Body of pancreas (tissue), 4 donors: ENCODE measurements at regions not wholly inside any gene's neighbourhood (a gene's known extent, or its start where the extent isn't known, plus 50 kb on each side); places are given as distances from the start of the nearest gene placed in this dataset.

ENCODE experiments used
- ATAC-seq: fragments of 150-250 bp; one replicate; pipeline ENCODE4 v1.9.1; 2016
- DNase-seq, 4 donors: peaks; one replicate each; pipeline ENCODE4 v3.0.0-alpha.2; 2019
- H3K27ac ChIP-seq, 4 donors: fragments of 200-600 bp; sonication (generic); 1 replicate in 3 of 4; 2 replicates in 1 of 4; pipeline versions ENCODE4 v1.5.1 to v1.6.1; 2016 to 2019; ENCODE audit warnings: mild to moderate bottlenecking in 1 of 4, mixed read lengths in 1 of 4, moderate library complexity in 1 of 4
- H3K27me3 ChIP-seq, 2 donors: fragments of 200-600 bp; sonication (generic); one replicate each; pipeline ENCODE4 v1.6.0; 2016; ENCODE audit warnings: mild to moderate bottlenecking in 1 of 2
- H3K36me3 ChIP-seq, 2 donors: fragments of 200-600 bp; sonication (generic); replicated peaks in 1 of 2; 2 replicates each; pipeline ENCODE4 v1.5.1; 2016; ENCODE audit warnings: low read depth in 2 of 2; ENCODE audit not compliant: insufficient read depth in 1 of 2
- H3K4me1 ChIP-seq: fragments of 200-600 bp; sonication (generic); one replicate; pipeline ENCODE4 v1.6.0; 2016
- H3K4me3 ChIP-seq, 2 donors: fragments of 200-600 bp; sonication (generic); 1 replicate in 1 of 2; 2 replicates in 1 of 2; pipeline ENCODE4 v1.5.1; 2016 to 2019
- H3K9me3 ChIP-seq, 3 donors: fragments of 200-600 bp; sonication (generic); 1 replicate in 2 of 3; 2 replicates in 1 of 3; pipeline ENCODE4 v1.5.1; 2016
- CTCF ChIP-seq, 7 experiments: fragments of 450-650 bp in 4 of 7; fragments of 200-600 bp in 3 of 7; sonication (generic) in 3 of 7; IDR thresholded peaks; one replicate each; pipeline ENCODE4 v1.5.1; 2016 to 2019; ENCODE audit warnings: antibody characterized with exemption in 7 of 7
- POLR2A ChIP-seq, 3 donors: fragments of 450-650 bp; IDR thresholded peaks; one replicate each; pipeline ENCODE4 v1.6.1; 2016; ENCODE audit warnings: antibody characterized with exemption in 3 of 3, mild to moderate bottlenecking in 2 of 3
- WGBS, 2 donors: methylation state at CpG; one replicate each; pipeline ENCODE4 v1.1.5; 2017; 5-methylcytosine and 5-hydroxymethylcytosine counted together
- intact Hi-C: fragments of 100-400 bp; cut with DNase I; formaldehyde crosslinking; loops from one replicate; pipeline ENCODE4 v1.15.1; 2023

- Histone ChIP-seq H3K27me3 (no peaks in the 10 kb centered on the region), H3K27ac (no peak overlapping the region), H3K36me3 (no peaks in the 10 kb centered on the region), H3K4me3 (no peak overlapping the region), H3K4me1 (no peaks in the 10 kb centered on the region), H3K9me3 (no peaks in the 10 kb centered on the region)
- ATAC-seq, result no peak
- 86 to 91% methylated on average over 5 of the region's 5 CpGs for WGBS, 2 donors
- intact Hi-C loops, result no loop called here
- TF ChIP-seq POLR2A (IDR thresholded peaks at IDR 0.05), result no peak
- no peak for TF ChIP-seq CTCF (IDR thresholded peaks at IDR 0.05)
- no peak for DNase-seq
Measured at GRCh38 chr20:10843146-10843711, 169.4 kb upstream of the JAG1 start.

GRCh38 chr20:10846766-10847165, 173.0 kb upstream of the JAG1 start:
- no peak for TF ChIP-seq POLR2A (IDR thresholded peaks at IDR 0.05)
- TF ChIP-seq CTCF (IDR thresholded peaks at IDR 0.05), result no peak
- no peak overlapping the region for H3K4me3 ChIP-seq
- no peak overlapping the region for H3K27ac ChIP-seq
- intact Hi-C loops, result no loop called here
- H3K9me3 ChIP-seq, result no peaks in the 10 kb centered on the region
- H3K27me3 ChIP-seq, result no peaks in the 10 kb centered on the region
- no peaks in the 10 kb centered on the region for H3K36me3 ChIP-seq
- DNase-seq (no peak), ATAC-seq (no peak)
- no peaks in the 10 kb centered on the region for H3K4me1 ChIP-seq

GRCh38 chr20:10848810-10849370, 175.1 kb upstream of the JAG1 start:
- Histone ChIP-seq H3K36me3 (no peaks in the 10 kb centered on the region), H3K4me3 (no peak overlapping the region), H3K27ac (no peak overlapping the region), H3K9me3 (no peaks in the 10 kb centered on the region), H3K4me1 (no peaks in the 10 kb centered on the region), H3K27me3 (no peaks in the 10 kb centered on the region)
- intact Hi-C loops, result no loop called here
- DNase-seq (peak in 1 of 4 donors; percentile 30), ATAC-seq (peak; percentile 45)
- no peak for TF ChIP-seq POLR2A (IDR thresholded peaks at IDR 0.05)
- no peak for TF ChIP-seq CTCF (IDR thresholded peaks at IDR 0.05)
- 65 to 73% methylated on average over 6 of the region's 6 CpGs for WGBS, 2 donors

GRCh38 chr20:10853176-10853575, 179.4 kb upstream of the JAG1 start:
- no peak for DNase-seq
- Histone ChIP-seq H3K27ac (no peak overlapping the region), H3K4me1 (peaks cover 19% of the 10 kb centered on the region), H3K36me3 (no peaks in the 10 kb centered on the region), H3K9me3 (no peaks in the 10 kb centered on the region), H3K4me3 (no peak overlapping the region), H3K27me3 (no peaks in the 10 kb centered on the region)
- TF ChIP-seq POLR2A (IDR thresholded peaks at IDR 0.05) (no peak), CTCF (IDR thresholded peaks at IDR 0.05) (no peak)
- intact Hi-C loops, result no loop called here
- WGBS, 2 donors, result 91 to 93% methylated on average over 2 of the region's 2 CpGs
- no peak for ATAC-seq

- no peak overlapping the region for H3K27ac ChIP-seq
- no peaks in the 10 kb centered on the region for H3K9me3 ChIP-seq
- no peak for ATAC-seq
- peaks cover 19% of the 10 kb centered on the region for H3K4me1 ChIP-seq
- WGBS, 2 donors, result 89 to 91% methylated on average over 4 of the region's 4 CpGs
- no peak overlapping the region for H3K4me3 ChIP-seq
- H3K36me3 ChIP-seq, result no peaks in the 10 kb centered on the region
- no peak for DNase-seq
- intact Hi-C loops, result no loop called here
- TF ChIP-seq CTCF (IDR thresholded peaks at IDR 0.05), result no peak
- TF ChIP-seq POLR2A (IDR thresholded peaks at IDR 0.05), result no peak
- H3K27me3 ChIP-seq, result no peaks in the 10 kb centered on the region
Measured at GRCh38 chr20:10853731-10854130, 179.9 kb upstream of the JAG1 start.
